Fibroblast of lung (primary cell): ENCODE measurements at regions not wholly inside any gene's neighbourhood (a gene's known extent, or its start where the extent isn't known, plus 50 kb on each side); places are given as distances from the start of the nearest gene placed in this dataset.

Experiments used
- DNase-seq, 2 donors: peaks; one replicate each; pipeline versions ENCODE4 v3.0.0 to v3.0.0-alpha.2; 2010; ENCODE audit warnings: low read depth in 2 of 2
- H2AFZ ChIP-seq: 2 replicates; pipeline ENCODE4 v1.5.1; 2012; ENCODE audit warnings: low read length, control low read depth, inconsistent platforms
- H3K27ac ChIP-seq: 2 replicates; pipeline ENCODE4 v1.5.1; 2011; ENCODE audit warnings: low read length, control low read depth; ENCODE audit not compliant: insufficient read depth
- H3K27me3 ChIP-seq: 2 replicates; pipeline ENCODE4 v1.5.1; 2011; ENCODE audit warnings: mild to moderate bottlenecking, low read length; ENCODE audit not compliant: control insufficient read depth, insufficient read depth
- H3K36me3 ChIP-seq: 2 replicates; pipeline ENCODE4 v1.5.1; 2011; ENCODE audit warnings: low read length; ENCODE audit not compliant: control insufficient read depth, insufficient read depth
- H3K4me1 ChIP-seq: 2 replicates; pipeline ENCODE4 v1.5.1; 2011; ENCODE audit warnings: low read length; ENCODE audit not compliant: control insufficient read depth, insufficient read depth; ENCODE audit errors: extremely low read depth
- H3K4me2 ChIP-seq: 2 replicates; pipeline ENCODE4 v1.5.1; 2011; ENCODE audit warnings: low read length, control low read depth; ENCODE audit not compliant: insufficient read depth; ENCODE audit errors: extremely low read depth
- H3K4me3 ChIP-seq, 4 experiments: fragments of 200-600 bp in 1 of 4; sonication (generic) in 1 of 4; replicated peaks in 1 of 4; 2 replicates each; pipeline ENCODE4 v1.5.1; 2011 to 2016; ENCODE audit warnings: low read length in 4 of 4, low read depth in 3 of 4, mild to moderate bottlenecking in 3 of 4, control low read depth in 2 of 4, inconsistent platforms in 1 of 4, mixed read lengths in 1 of 4; ENCODE audit not compliant: insufficient read depth in 1 of 4; ENCODE audit errors: control extremely low read depth in 1 of 4
- H3K79me2 ChIP-seq: 2 replicates; pipeline ENCODE4 v1.5.1; 2012; ENCODE audit warnings: mild to moderate bottlenecking, low read length, inconsistent platforms; ENCODE audit not compliant: control insufficient read depth, insufficient read depth
- H3K9ac ChIP-seq: 2 replicates; pipeline ENCODE4 v1.5.1; 2011; ENCODE audit warnings: mild to moderate bottlenecking, low read length, control low read depth; ENCODE audit not compliant: insufficient read depth
- H3K9me3 ChIP-seq: 2 replicates; pipeline ENCODE4 v1.5.1; 2012; ENCODE audit warnings: low read depth, low read length; ENCODE audit not compliant: control insufficient read depth, insufficient read depth
- H4K20me1 ChIP-seq: 2 replicates; pipeline ENCODE4 v1.5.1; 2011; ENCODE audit warnings: low read length; ENCODE audit not compliant: control insufficient read depth, insufficient read depth; ENCODE audit errors: extremely low read depth
- CTCF ChIP-seq, 2 donors: IDR thresholded peaks in 1 of 2; conservative IDR thresholded peaks in 1 of 2; 1 replicate in 1 of 2; 2 replicates in 1 of 2; pipeline ENCODE4 v1.5.1; 2011 to 2012; ENCODE audit warnings: low read length in 2 of 2, control low read depth in 1 of 2, inconsistent platforms in 1 of 2, low read depth in 1 of 2, mild to moderate bottlenecking in 1 of 2
- EZH2 ChIP-seq: IDR thresholded peaks from 2 replicates; pipeline ENCODE4 v1.5.1; 2012; ENCODE audit warnings: low read length, control low read depth, mild to moderate bottlenecking; ENCODE audit errors: missing control alignments

GRCh38 chr16:35733278-35733965 is 2274.0 kb downstream of the TP53TG3F start:
- no peaks in the 10 kb centered on the region for H3K27me3 ChIP-seq
- no peak for TF ChIP-seq EZH2
- TF ChIP-seq CTCF (conservative IDR thresholded peaks at IDR 0.05 in 1 of 2, IDR thresholded peaks at IDR 0.05 in 1 of 2; ENCODE audit: low read depth in 1 of 2, low read length in 2 of 2), result no peak
- H3K36me3 ChIP-seq, result no peaks in the 10 kb centered on the region
- DNase-seq, result no peak
- no peaks in the 10 kb centered on the region for H3K9me3 ChIP-seq
- H3K9ac ChIP-seq, result no peak overlapping the region
- no peaks in the 10 kb centered on the region for H4K20me1 ChIP-seq
- no peaks in the 10 kb centered on the region for H3K4me1 ChIP-seq
- H3K79me2 ChIP-seq, result no peaks in the 10 kb centered on the region
- H3K4me3 ChIP-seq, result no peak overlapping the region
- no peak overlapping the region for H3K27ac ChIP-seq
- H2AFZ ChIP-seq, result no peak overlapping the region
- no peak overlapping the region for H3K4me2 ChIP-seq

- Histone ChIP-seq H3K27me3 (no peaks in the 10 kb centered on the region), H3K4me1 (no peaks in the 10 kb centered on the region), H3K9me3 (no peaks in the 10 kb centered on the region), H3K27ac (no peak overlapping the region), H4K20me1 (no peaks in the 10 kb centered on the region), H3K4me3 (no peak overlapping the region), H3K36me3 (no peaks in the 10 kb centered on the region), H3K9ac (no peak overlapping the region), H3K79me2 (no peaks in the 10 kb centered on the region), H2AFZ (no peak overlapping the region), H3K4me2 (no peak overlapping the region)
- TF ChIP-seq EZH2 (no peak), CTCF (conservative IDR thresholded peaks at IDR 0.05 in 1 of 2, IDR thresholded peaks at IDR 0.05 in 1 of 2; ENCODE audit: low read depth in 1 of 2, low read length in 2 of 2) (no peak)
- DNase-seq, result no peak
Observed at GRCh38 chr16:35733971-35734702, 2274.7 kb downstream of the TP53TG3F start.

- Histone ChIP-seq H3K4me2 (no peak overlapping the region), H4K20me1 (no peaks in the 10 kb centered on the region), H3K79me2 (no peaks in the 10 kb centered on the region), H3K36me3 (no peaks in the 10 kb centered on the region), H3K27me3 (no peaks in the 10 kb centered on the region), H3K4me1 (no peaks in the 10 kb centered on the region), H3K9me3 (no peaks in the 10 kb centered on the region), H2AFZ (no peak overlapping the region), H3K4me3 (no peak overlapping the region), H3K27ac (no peak overlapping the region), H3K9ac (no peak overlapping the region)
- no peak for DNase-seq
- TF ChIP-seq CTCF (conservative IDR thresholded peaks at IDR 0.05 in 1 of 2, IDR thresholded peaks at IDR 0.05 in 1 of 2; ENCODE audit: low read depth in 1 of 2, low read length in 2 of 2), result no peak
- no peak for TF ChIP-seq EZH2
Observed at GRCh38 chr16:35734728-35735402, 2275.5 kb downstream of the TP53TG3F start.
